ENCODE measurements at regions not wholly inside any gene's neighbourhood (a gene's known extent, or its start where the extent isn't known, plus 50 kb on each side); places are given as distances from the start of the nearest gene placed in this dataset.

DNA sequence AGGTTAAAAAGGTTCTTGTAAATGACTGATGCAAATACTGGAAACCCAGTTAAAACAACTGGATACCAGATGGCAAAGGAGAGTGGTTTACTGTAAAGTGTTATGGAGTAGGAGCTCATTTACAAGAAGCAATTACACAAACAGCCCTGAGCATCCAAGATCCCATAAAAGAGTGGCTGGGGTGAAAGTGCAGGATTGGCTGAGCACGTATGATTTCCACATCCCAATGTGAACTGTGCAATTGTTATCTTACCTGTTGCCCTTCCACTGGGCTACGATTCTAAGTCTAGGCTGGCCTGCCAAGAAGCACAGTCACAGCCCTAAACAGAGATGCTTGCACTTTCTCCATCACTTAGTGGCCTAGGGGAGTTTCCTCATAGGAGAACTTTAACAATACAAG lies 277.6 kb upstream of the RUNX1 start:
- DNase-seq = no peak

GRCh38 chr21:35325953-35326352 lies 276.9 kb upstream of the RUNX1 start:
- no peak for DNase-seq

DNA sequence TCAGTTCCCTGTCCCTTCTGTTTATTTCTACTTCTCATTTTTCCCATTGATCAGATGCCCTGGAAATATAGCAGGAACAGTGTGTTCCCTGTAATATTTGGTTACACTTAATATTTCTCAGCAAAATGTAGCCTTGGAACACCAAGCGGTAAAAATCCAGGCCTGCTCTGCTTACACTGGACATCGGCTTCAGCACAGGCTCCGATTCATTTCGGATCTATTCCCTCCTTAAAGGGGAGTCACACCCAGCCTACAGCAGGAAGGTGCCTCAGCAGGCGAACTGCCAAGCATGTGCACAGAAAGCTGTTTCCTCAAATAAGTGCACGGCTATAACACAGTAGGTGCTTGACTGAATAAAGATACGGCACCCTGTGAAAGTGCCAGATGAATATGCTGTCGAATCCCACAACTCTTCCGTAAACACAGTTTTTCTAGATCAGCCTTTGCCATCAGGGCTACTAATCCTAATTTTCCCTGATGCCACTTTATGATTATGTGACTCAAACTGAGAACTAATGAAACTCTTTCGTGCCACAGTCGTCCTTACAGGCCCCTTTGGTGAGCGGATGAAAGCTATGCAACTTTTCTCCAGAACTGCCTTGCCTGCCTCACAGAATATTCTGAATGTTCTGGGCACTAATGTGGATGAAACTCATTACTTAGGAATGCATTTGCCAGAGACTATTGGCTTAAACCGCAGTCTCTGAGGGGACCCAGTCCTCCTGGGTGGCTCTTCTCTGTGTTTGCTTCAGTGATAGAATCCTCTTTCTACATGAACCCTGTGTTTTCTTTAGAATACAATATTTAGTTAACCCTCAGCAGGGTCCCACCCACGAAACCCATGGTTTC lies 275.5 kb upstream of the RUNX1 start:
- DNase-seq = no peak

DNA sequence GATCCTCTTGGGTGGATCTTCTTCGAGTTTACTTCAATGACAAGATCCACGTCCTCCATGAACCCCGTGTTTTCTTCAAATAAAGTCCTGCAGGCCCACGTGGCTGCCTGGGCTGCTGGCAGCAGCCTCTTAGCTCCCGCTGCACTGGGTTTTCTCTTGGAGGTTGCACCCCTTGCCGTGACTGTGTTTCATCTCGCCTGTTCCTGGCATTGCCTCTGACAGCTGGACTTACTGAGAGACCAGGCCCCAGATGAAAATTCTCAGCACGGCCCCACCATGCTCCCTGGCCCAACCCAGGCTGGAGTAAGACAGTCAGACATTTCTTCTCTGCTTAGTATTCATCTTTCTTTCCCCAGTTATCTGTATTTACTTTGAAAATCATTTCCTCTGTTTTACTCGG lies 274.8 kb upstream of the RUNX1 start:
- DNase-seq = no peak

- no peak for DNase-seq
Measured at GRCh38 chr21:35321322-35322200, 272.5 kb upstream of the RUNX1 start.

DNA sequence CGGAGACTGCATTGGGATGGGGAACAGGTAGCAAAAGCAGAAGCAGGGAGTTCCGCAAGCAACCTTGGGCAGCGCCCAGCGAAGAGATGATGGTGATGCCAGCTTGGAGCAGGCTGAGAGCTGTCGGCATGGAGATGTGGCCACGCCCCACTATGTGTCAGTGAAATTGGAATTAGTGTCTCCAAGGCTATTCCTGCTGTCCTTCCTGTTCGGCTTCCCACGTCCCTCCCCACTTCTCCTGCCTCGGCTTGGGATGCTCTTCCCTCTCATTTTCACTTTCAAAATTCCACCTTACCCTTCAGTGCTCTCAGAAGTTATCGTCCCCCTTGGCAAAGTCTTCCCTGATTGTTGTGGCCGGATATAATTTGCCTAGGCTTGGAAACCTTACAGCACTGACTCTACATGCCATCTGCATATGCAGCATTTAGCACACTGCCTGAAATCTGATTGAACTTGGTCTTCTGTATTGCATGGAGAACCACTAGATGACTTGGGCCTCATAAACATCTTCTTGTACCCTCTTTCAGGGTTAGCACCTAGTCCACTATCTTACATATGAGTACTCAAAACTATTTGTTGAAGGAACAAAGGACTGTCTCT lies 270.7 kb upstream of the RUNX1 start:
- DNase-seq = no peak

DNA sequence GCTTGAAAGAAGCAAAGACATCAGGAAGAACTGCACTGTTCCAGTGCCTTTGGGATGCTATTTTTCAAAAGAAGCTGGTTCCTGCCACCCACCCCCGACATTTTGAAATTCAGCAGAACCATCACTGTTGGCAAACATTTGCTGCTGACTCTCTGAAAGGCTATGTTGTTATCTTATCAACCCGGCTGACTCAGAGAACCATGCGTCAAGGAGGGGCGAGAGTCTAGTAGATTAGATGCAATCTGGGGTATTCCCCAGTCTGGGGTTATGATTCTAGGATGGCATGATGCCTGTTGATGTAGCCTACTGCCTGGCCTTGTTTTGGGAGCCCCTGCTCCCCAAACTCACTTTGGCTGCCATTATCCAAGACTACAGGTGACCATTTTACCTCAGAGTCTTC lies 267.8 kb upstream of the RUNX1 start:
- no peak for DNase-seq

DNA sequence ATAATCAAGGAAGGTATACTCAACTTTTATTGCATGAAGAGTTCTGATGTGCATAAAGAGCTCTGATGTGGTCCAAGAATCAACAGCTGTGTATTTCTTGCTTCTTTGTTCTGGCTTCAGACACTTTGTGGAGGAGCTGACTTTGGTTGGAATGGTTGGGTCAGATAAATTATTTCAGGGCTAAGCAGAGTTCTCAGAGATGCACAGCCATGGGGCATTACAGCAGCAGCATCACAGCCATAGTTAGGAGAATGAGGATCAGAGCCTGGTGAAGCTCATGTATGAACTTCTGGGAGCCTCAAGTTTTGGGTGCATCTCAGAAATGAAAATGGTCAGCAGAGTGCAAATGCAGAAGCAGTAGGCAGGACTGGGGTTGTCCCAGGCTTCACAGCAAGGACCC lies 267.4 kb upstream of the RUNX1 start:
- no peak for DNase-seq

GRCh38 chr21:35314857-35315582 lies 265.9 kb upstream of the RUNX1 start:
- no peak for DNase-seq

DNA sequence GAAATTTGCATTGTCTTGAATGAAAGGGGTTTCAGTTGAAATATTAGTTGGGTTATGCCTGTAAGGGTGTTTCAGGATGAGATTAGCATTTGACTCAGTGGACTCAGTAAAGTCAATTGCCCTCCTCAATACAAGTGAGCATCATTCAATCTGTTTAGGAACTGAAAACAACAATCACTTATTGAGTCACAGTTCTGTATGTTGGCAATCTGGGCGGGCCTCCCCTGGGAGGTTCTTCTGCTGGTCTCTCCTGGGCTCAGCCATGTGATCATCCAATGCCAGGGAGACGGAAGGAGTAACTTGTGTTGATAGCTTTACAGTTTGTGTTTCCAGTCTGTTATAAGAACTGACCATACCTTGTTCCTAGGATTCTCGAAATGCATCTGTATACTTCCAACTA lies 262.9 kb upstream of the RUNX1 start:
- no peak for DNase-seq

GRCh38 chr21:35309316-35309715 lies 260.2 kb upstream of the RUNX1 start:
- DNase-seq = no peak

DNA sequence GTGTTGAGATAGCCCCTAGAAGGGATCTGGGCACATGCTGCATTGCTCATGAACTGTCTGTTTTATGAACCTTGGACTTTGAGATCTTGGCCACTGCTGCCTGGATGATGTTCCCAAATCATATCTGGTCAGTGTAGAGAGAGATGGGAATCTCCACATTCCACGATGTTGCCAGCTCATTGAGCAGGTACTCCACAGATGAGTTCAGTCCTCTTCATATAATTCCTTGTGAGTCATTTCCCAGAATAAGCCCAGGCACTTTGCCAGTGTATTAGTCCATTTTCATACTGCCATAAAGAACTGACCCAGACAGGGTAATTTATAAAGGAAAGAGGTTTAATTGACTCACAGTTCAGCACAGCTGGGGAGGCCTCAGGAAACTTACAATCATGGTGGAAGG lies 254.0 kb upstream of the RUNX1 start:
- DNase-seq = no peak

- DNase-seq = no peak
Measured at GRCh38 chr21:35298757-35299156, 249.7 kb upstream of the RUNX1 start.

GRCh38 chr21:35297665-35298064 lies 248.6 kb upstream of the RUNX1 start:
- no peak for DNase-seq

DNA sequence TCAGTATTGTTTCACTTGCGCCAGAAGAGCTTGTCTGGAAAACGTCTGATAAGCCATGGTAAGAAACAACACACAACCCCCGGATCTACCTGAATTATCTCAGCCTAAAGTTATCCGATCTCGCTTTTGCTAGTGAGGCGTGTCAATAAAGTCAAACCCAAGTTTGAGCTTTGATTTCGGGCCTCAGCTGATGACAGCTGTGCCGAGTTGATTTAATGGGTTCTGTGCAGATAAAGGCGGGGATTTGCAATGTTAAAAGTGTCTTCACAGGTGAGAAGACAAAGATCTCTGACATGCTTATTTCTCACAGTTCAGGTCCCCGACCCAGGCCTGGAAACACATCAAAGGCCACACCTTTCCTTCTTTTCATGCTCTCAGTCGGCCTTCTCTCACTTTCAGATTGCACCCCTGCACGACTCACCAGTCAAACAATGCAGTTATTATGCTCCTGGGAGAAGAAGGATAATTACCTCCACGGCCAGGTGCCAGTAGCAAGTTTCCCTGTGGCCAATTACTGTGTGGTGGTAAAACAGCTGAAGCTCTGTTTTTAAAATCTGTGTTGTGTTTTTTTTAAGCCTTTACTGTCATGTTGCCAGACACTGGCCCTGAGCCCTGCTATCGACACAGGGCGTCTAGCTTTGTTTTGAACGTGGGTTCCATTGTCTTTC lies 245.3 kb upstream of the RUNX1 start:
- no peak for DNase-seq

DNA sequence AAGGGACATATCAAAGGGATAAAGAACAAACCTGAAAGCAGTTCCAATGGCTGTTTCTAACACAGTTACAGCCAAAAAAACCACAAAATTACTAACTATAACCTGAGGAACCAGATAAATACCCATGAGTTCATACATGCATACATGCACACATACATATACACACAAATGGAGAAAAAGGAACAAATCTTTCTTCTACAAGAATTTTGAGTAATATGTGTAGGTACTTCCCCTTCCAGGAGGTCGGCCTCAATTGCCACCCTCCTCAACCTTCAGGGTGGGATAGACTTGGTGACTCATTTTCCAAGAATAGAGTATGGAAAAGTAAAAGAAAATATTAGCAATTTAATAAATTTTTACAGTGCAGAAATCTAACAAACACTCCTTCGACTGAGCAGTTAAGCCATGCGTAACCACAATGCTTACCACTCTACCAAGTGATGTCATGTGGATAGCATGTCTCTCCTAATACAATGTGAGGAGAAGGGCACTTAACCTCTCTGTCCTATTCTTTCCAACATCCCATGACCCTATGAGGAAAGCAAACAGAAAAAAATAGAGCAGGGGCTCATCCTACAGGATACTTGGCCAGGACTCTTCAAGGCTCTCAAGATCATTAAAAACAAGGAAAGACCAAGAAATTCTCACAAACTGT lies 243.0 kb upstream of the RUNX1 start:
- no peak for DNase-seq

DNA sequence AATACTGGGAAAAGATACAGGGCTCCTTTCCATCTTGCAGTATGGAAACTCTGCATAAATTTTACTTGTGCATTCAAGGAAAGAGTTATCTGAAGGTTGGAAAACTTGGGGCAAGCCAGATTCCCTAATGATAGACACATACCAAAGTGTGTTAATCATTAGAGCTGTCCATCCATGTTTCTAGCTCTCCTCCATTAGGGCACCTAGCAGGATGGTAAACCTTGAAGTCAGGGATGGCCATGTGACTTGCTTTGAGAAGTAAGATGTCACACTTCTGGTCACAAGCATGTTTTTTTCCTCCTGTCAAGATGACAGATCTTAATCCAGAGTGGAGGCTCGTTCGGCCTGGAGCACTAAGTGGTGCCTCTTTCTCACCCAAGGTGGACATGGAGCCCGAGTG lies 241.9 kb upstream of the RUNX1 start:
- no peak for DNase-seq

- no peak for DNase-seq
Measured at GRCh38 chr21:35288238-35288637, 239.1 kb upstream of the RUNX1 start.

DNA sequence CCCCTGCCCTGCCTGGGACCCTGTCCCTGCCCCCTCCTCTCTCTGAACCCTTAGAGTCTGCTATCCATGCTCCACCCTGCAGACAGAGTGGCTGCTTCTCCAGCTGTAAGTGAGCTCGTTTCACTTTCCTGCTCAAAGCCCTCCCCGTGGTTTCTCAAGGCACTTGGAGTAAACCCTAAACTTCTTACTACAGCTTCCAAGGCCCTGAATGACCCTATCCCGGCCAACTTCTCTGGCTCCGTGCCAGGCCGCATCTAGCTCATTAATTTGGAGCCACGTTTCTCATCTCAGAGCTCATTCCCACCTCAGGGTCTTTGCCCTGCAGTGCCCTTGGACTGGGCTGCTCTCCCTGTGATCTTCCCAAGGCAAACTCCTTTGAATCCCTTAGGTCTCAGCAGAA lies 235.1 kb upstream of the RUNX1 start:
- no peak for DNase-seq

DNA sequence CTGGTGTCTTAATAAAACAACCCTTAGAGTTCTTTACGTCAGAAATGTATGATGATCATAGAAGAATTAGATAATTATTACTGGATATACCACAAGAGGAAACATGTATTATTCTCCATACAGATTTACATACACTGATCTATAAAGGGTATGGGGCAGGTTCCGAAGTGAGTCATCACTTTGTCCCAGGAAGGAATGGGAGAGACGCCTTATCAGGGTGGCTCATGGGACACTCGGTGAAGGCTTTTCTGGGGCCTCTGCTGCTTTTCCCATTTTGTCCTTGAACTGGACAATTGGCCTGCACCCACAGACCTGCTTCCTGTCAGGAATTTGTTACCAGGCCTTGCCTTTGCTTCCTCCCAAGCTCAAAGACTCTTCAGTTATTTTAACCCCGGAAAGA lies 233.8 kb upstream of the RUNX1 start:
- DNase-seq = no peak

- no peak for DNase-seq
Measured at GRCh38 chr21:35281956-35282355, 232.9 kb upstream of the RUNX1 start.

- no peak for DNase-seq
Measured at GRCh38 chr21:35280231-35280630, 231.1 kb upstream of the RUNX1 start.

Measured in activated CD4-positive, alpha-beta T cell treated with anti-CD3 and anti-CD28 coated beads, Interleukin-2, amount 50 U/mL, for 48 hours (primary cell).